KOPT-K1 (cell line): ENCODE measurements at regions not wholly inside any gene's neighbourhood (a gene's known extent, or its start where the extent isn't known, plus 50 kb on each side); places are given as distances from the start of the nearest gene placed in this dataset.

Experiments used
- H3K27ac ChIP-seq: fragments of 200-600 bp; sonication (generic); 2 replicates; pipeline ENCODE4 v1.5.1; 2016; ENCODE audit warnings: antibody characterized with exemption, mild to moderate bottlenecking, low read depth, low read length; ENCODE audit not compliant: poor library complexity, severe bottlenecking
- H3K36me3 ChIP-seq: fragments of 200-600 bp; sonication (generic); 2 replicates; pipeline ENCODE4 v1.5.1; 2017; ENCODE audit warnings: antibody characterized with exemption, mild to moderate bottlenecking, low read length, moderate library complexity; ENCODE audit not compliant: insufficient read depth
- H3K9me3 ChIP-seq: fragments of 200-600 bp; sonication (generic); 2 replicates; pipeline ENCODE4 v1.5.1; 2017; ENCODE audit warnings: antibody characterized with exemption, low read length, mild to moderate bottlenecking; ENCODE audit not compliant: insufficient read depth, poor library complexity, severe bottlenecking

- H3K27ac ChIP-seq = no peak overlapping the region
- no peaks in the 10 kb centered on the region for H3K36me3 ChIP-seq
- H3K9me3 ChIP-seq = no peaks in the 10 kb centered on the region
Observed at GRCh38 chr6:167643223-167643622, 183.5 kb upstream of the AFDN start.

GRCh38 chr6:167643716-167644115 lies 183.0 kb upstream of the AFDN start:
- H3K36me3 ChIP-seq = no peaks in the 10 kb centered on the region
- H3K9me3 ChIP-seq = no peaks in the 10 kb centered on the region
- H3K27ac ChIP-seq = no peak overlapping the region

- H3K27ac ChIP-seq = no peak overlapping the region
- H3K36me3 ChIP-seq = no peaks in the 10 kb centered on the region
- H3K9me3 ChIP-seq = no peaks in the 10 kb centered on the region
Observed at GRCh38 chr6:167644412-167645132, 182.1 kb upstream of the AFDN start.

- H3K36me3 ChIP-seq = no peaks in the 10 kb centered on the region
- no peaks in the 10 kb centered on the region for H3K9me3 ChIP-seq
- H3K27ac ChIP-seq = no peak overlapping the region
Observed at GRCh38 chr6:167645368-167645767, 181.3 kb upstream of the AFDN start.

GRCh38 chr6:167647306-167647705 lies 179.4 kb upstream of the AFDN start:
- Histone ChIP-seq H3K36me3 (no peaks in the 10 kb centered on the region), H3K9me3 (peaks cover 7% of the 10 kb centered on the region), H3K27ac (no peak overlapping the region)

DNA sequence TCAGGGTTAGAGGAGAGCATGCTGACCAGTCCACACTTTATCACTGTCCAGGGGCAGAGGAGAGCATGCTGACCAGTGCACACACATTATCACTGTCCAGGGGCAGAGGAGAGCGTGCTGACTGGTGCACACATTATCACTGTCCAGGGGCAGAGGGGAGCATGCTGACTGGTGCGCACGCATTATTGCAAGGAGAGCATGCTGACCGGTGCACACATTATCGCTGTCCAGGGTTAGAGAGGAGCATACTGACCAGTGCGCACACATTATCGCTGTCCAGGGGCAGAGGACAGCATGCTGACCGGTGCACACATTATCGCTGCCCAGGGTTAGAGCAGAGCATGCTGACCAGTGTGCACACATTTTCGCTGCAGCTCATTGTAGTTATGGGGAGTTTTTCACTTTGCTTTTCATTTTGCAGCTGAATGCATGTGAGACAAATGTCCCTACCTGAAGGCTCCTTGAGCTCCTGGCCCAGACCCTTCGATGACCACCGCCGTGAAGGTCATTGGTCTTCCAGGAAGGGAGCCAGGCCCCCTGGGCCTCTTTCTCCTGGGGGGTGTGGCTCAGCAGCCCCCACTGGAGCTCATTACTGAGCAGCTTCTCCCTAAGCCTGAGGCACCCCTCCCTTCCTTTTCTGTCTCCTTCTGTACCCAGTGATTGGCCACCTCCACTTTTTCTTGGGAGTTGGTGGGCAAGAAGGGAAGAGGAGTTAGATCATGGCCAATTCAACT lies 178.8 kb upstream of the AFDN start:
- Histone ChIP-seq H3K9me3 (peaks cover 7% of the 10 kb centered on the region), H3K36me3 (no peaks in the 10 kb centered on the region), H3K27ac (no peak overlapping the region)

- H3K36me3 ChIP-seq = no peaks in the 10 kb centered on the region
- H3K9me3 ChIP-seq = peaks cover 7% of the 10 kb centered on the region
Observed at GRCh38 chr6:167648501-167649278, 178.0 kb upstream of the AFDN start.

DNA sequence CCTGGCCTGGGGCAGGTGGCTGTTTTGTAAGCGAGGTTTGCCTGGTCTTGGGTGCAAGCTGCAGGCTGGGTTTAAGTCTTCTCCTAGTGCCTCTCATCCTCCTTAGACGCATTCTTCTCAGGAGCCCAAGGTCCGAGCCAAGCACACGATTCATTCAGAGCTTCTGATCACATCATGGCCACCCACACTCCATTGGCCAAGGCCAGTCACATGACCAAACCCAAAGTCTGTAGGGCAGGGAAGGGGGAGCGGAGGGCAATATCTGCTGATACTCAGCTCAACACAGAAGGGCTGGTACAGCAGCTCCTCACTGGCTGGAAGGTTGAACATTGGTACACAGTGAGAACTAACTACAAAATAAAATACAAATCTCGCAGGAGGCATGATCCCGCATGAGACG lies 177.2 kb upstream of the AFDN start:
- Histone ChIP-seq H3K27ac (no peak overlapping the region), H3K9me3 (peaks cover 7% of the 10 kb centered on the region)

More at GRCh38 chr6:167648501-167649278, 178.0 kb upstream of the AFDN start:
- no peak overlapping the region for H3K27ac ChIP-seq

GRCh38 chr6:167650730-167651317 lies 175.9 kb upstream of the AFDN start:
- Histone ChIP-seq H3K27ac (no peak overlapping the region), H3K36me3 (no peaks in the 10 kb centered on the region), H3K9me3 (peaks cover 7% of the 10 kb centered on the region)

More for the DNA sequence above, 177.2 kb upstream of the AFDN start:
- H3K36me3 ChIP-seq = no peaks in the 10 kb centered on the region

DNA sequence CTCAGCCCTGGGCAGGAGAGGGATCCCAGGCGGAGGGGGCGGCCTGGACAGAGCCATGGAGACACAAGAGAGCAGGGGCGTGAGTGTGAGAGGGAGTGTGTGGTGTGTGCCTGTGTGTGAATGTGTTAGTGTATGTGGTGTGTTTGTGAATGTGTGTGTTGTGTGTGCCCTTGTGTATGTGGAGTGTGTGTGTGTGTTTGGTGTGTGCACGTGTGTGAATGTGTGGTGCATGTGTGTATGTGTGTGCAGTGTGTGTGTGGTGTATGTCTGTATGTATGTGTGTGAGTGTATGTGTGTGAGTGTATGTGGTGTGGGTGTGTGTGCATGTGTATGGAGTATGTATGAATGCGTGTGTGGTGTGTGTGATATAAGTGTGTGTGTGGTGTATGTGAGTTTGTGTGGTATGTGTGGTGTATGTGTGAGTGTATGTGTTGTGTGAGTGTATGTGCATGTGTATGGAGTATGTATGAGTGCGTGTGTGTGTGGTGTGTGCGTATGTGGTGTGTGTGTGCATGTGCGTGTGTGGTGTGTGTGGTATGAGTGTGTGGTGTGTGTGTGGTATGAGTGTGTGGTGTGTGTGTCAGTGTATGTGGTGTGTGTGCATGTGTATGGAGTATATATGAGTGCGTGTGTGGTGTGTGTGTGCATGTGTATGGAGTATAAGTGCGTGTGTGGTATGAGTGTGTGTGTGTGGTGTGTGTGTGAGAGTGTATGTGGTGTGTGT lies 175.2 kb upstream of the AFDN start:
- Histone ChIP-seq H3K36me3 (no peaks in the 10 kb centered on the region), H3K9me3 (peaks cover 7% of the 10 kb centered on the region), H3K27ac (no peak overlapping the region)

DNA sequence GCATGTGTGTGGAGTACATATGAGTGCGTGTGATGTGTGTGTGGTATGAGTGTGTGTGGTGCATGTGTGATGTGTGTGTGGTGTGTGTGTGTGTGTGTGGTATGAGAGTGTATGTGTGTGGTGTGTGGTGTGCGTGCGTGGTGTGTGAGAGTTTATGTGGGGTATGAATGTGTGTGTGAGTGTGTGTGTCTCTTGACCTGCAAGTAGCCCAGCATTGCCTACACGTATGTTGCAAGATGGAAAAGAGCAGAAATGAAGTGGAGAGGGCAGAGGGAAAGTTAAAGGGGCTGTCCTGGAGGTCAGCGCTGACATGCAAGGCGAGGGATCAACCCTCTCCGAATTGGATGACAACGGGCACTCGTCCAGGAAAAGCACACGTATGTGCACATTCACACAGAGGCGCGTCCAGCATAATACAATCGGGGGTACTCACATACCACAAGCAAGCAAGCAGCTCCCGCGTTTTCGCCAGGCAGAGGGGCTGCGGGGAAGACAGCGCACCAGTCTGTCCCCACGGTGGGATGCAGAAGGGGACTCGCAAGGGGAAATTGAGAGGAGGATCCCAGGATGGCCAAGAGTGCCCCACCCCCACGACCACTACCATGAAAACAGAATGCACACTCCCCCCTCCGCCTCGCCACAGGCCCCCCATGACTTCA lies 174.5 kb upstream of the AFDN start:
- peaks cover 7% of the 10 kb centered on the region for H3K9me3 ChIP-seq
- no peaks in the 10 kb centered on the region for H3K36me3 ChIP-seq
- no peak overlapping the region for H3K27ac ChIP-seq

DNA sequence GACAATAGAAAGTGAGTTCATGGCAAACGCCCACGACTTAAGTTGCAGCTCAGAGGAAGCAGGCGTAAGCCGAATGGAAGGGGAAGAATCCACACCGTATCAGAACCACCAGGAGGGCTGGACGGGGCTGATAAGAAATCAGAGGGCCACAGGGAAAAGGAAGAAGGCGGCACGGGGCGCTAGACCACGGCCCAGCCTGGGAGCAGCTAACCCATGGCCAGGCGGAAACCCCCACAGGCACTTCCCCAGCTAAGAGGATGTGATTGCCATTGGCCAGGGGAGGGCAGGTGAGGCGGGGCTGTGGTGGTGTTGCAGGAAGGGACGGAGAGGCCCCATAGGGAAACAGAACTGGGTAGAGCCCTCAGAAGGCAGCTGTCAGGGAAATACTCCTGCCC lies 174.0 kb upstream of the AFDN start:
- Histone ChIP-seq H3K9me3 (peaks cover 7% of the 10 kb centered on the region), H3K27ac (no peak overlapping the region), H3K36me3 (no peaks in the 10 kb centered on the region)

DNA sequence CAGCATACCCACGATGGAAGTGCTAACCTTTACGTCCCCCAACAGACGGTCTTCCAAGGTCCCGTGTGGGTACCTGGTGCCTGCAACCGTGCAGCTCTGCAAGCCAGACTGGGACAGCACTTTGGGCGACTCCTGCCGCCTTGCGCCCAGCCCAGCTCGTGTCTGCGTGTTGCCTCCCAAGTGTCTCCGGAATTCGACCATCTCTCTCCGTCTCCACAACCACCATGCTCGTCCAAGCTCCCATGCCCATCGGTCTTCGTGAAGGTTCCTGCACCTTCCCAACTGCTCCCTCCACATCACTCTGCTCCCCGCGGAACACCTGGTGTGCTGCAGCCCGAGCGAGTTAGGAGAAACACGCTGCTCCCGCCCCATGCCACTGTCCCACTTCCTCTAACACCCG lies 173.2 kb upstream of the AFDN start:
- H3K27ac ChIP-seq = no peak overlapping the region
- H3K9me3 ChIP-seq = peaks cover 7% of the 10 kb centered on the region
- no peaks in the 10 kb centered on the region for H3K36me3 ChIP-seq

GRCh38 chr6:167654389-167654788 lies 172.3 kb upstream of the AFDN start:
- Histone ChIP-seq H3K27ac (no peak overlapping the region), H3K36me3 (no peaks in the 10 kb centered on the region), H3K9me3 (peaks cover 7% of the 10 kb centered on the region)
